ENCODE measurements at regions not wholly inside any gene's neighbourhood (a gene's known extent, or its start where the extent isn't known, plus 50 kb on each side); places are given as distances from the start of the nearest gene placed in this dataset.

DNA sequence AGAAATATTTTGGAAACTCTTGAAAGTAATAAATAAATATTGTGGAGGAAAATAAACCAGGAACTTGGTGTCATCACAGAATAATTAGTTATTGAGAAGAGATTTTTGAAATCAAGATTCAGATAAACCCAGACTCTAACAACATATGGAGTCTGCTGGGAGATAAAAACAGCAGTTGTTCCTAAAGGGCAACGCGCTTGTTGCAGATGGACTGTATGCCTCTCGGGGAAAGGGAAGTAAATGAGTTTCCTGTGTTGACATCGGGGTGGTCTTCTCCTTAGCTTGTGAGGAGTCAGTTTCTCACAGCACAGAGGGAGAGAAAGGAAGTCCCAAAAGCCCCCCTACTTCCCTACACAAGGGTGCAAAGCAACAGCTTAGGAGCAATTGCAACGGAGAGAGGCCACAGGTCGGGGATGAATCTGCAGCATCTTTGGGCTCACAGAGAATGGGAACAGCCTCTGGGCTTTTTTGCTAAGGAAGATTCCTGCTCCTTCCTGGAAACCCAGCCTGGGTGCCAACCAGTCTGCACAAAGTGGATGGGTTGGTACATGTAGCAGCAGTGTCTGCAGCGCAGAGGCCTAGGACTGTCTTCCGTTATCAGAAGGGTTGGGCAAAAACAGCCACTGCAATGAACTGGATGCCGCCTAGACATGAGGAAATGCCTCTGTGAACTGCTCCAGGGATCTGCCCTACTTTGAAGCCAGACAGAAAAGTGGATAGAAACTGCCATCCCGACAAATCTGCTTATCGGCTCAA is 603.0 kb upstream of the NRSN1 start:
- TF ChIP-seq, protein P1, sequence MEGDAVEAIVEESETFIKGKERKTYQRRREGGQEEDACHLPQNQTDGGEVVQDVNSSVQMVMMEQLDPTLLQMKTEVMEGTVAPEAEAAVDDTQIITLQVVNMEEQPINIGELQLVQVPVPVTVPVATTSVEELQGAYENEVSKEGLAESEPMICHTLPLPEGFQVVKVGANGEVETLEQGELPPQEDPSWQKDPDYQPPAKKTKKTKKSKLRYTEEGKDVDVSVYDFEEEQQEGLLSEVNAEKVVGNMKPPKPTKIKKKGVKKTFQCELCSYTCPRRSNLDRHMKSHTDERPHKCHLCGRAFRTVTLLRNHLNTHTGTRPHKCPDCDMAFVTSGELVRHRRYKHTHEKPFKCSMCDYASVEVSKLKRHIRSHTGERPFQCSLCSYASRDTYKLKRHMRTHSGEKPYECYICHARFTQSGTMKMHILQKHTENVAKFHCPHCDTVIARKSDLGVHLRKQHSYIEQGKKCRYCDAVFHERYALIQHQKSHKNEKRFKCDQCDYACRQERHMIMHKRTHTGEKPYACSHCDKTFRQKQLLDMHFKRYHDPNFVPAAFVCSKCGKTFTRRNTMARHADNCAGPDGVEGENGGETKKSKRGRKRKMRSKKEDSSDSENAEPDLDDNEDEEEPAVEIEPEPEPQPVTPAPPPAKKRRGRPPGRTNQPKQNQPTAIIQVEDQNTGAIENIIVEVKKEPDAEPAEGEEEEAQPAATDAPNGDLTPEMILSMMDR (IDR thresholded peaks at IDR 0.05) = no peak
- TF ChIP-seq POLR2A (IDR thresholded peaks at IDR 0.05; ENCODE audit: low read depth) = no peak

Measured in esophagus muscularis mucosa (tissue), 3 donors.